B cell (primary cell): ENCODE measurements at regions not wholly inside any gene's neighbourhood (a gene's known extent, or its start where the extent isn't known, plus 50 kb on each side); places are given as distances from the start of the nearest gene placed in this dataset.

ENCODE experiments used
- ATAC-seq: fragments of 200-7000 bp; cut with Tn5 transposase; one replicate; pipeline ENCODE4 v1.10.0; 2021; ENCODE audit warnings: low read depth, mild to moderate bottlenecking, moderate number of reproducible peaks, moderate library complexity
- CTCF ChIA-PET: fragments of 350-600 bp; sonication (Branson Sonifier 250); formaldehyde crosslinking; loops from one replicate; lab custom pipeline; 2021; ENCODE audit warnings: antibody characterized with exemption, inconsistent platforms; lab: Charles Lee
- POLR2A ChIA-PET: fragments of 350-600 bp; sonication (Branson Sonifier 250); formaldehyde crosslinking; loops from one replicate; lab custom pipeline; 2021; ENCODE audit warnings: antibody characterized with exemption; lab: Charles Lee
- DNase-seq: peaks from one replicate; pipeline ENCODE4 v3.0.0; 2013
- H2AFZ ChIP-seq: 2 replicates; pipeline ENCODE4 v1.6.1; 2012; ENCODE audit warnings: mild to moderate bottlenecking, low read depth, low read length; ENCODE audit not compliant: insufficient read depth, poor library complexity, severe bottlenecking
- H3K27ac ChIP-seq, 2 donors: 1 replicate in 1 of 2; 2 replicates in 1 of 2; pipeline ENCODE4 v1.5.1; 2012 to 2013; ENCODE audit warnings: low read length in 2 of 2, mild to moderate bottlenecking in 2 of 2, moderate library complexity in 1 of 2
- H3K27me3 ChIP-seq, 4 experiments: fragments of 200-600 bp in 1 of 4; sonication (generic) in 1 of 4; replicated peaks in 1 of 4; 1 replicate in 2 of 4; 2 replicates in 2 of 4; pipeline versions ENCODE4 v1.6.1 to v1.7.0; 2013 to 2016; ENCODE audit warnings: low read length in 3 of 4, mild to moderate bottlenecking in 2 of 4, mixed read lengths in 1 of 4, moderate library complexity in 1 of 4; ENCODE audit not compliant: insufficient read depth in 4 of 4, control insufficient read depth in 3 of 4; ENCODE audit errors: control extremely low read depth in 1 of 4
- H3K36me3 ChIP-seq, 2 experiments: replicated peaks in 1 of 2; 1 replicate in 1 of 2; 2 replicates in 1 of 2; pipeline versions ENCODE4 v1.6.1 to v1.7.1; 2013; ENCODE audit warnings: low read length in 1 of 2; ENCODE audit not compliant: insufficient read depth in 2 of 2, control insufficient read depth in 1 of 2; ENCODE audit errors: control extremely low read depth in 1 of 2, extremely low read depth in 1 of 2
- H3K4me1 ChIP-seq, 2 donors: fragments of 200-600 bp in 1 of 2; sonication (generic) in 1 of 2; 1 replicate in 1 of 2; 2 replicates in 1 of 2; pipeline versions ENCODE4 v1.5.1 to v1.6.1; 2013 to 2017; ENCODE audit warnings: low read length in 2 of 2; ENCODE audit not compliant: control insufficient read depth in 2 of 2, insufficient read depth in 2 of 2
- H3K4me2 ChIP-seq: replicated peaks from 2 replicates; pipeline ENCODE3; 2012; ENCODE audit warnings: mild to moderate bottlenecking, low read depth, low read length; ENCODE audit not compliant: poor library complexity, severe bottlenecking
- H3K4me3 ChIP-seq, 5 experiments: fragments of 200-600 bp in 1 of 5; sonication (generic) in 1 of 5; 1 replicate in 3 of 5; 2 replicates in 2 of 5; pipeline versions ENCODE4 v1.5.1 to v1.7.0; 2011 to 2016; ENCODE audit warnings: low read length in 4 of 5, mild to moderate bottlenecking in 4 of 5, low read depth in 2 of 5, control low read depth in 1 of 5, moderate library complexity in 1 of 5; ENCODE audit not compliant: insufficient read depth in 1 of 5; ENCODE audit errors: control extremely low read depth in 1 of 5, extremely low read depth in 1 of 5
- H3K79me2 ChIP-seq: fragments of 200-600 bp; sonication (generic); one replicate; pipeline ENCODE4 v1.6.0; 2016; ENCODE audit warnings: low read length; ENCODE audit not compliant: control insufficient read depth, insufficient read depth
- H3K9ac ChIP-seq: fragments of 200-600 bp; sonication (generic); 2 replicates; pipeline ENCODE4 v1.6.1; 2017; ENCODE audit warnings: mild to moderate bottlenecking, low read length, moderate library complexity
- H3K9me3 ChIP-seq, 3 donors: one replicate each; pipeline versions ENCODE4 v1.6.1 to v1.7.1; 2013; ENCODE audit warnings: low read length in 2 of 3; ENCODE audit not compliant: control insufficient read depth in 2 of 3, insufficient read depth in 1 of 3; ENCODE audit errors: control extremely low read depth in 1 of 3
- H4K20me1 ChIP-seq: 2 replicates; pipeline ENCODE4 v1.6.0; 2012; ENCODE audit warnings: mild to moderate bottlenecking, low read length; ENCODE audit not compliant: insufficient read depth, control insufficient read depth, poor library complexity, severe bottlenecking
- H3K27ac Mint-ChIP-seq: one replicate; pipeline ENCODE4 v1.8.0; 2021; ENCODE audit warnings: mixed read lengths
- H3K27me3 Mint-ChIP-seq: one replicate; pipeline ENCODE4 v1.8.0; 2021; ENCODE audit warnings: mixed read lengths
- H3K4me1 Mint-ChIP-seq: one replicate; pipeline ENCODE4 v1.8.0; 2021; ENCODE audit warnings: mixed read lengths
- H3K4me3 Mint-ChIP-seq: one replicate; pipeline ENCODE4 v1.8.0; 2021; ENCODE audit warnings: mixed read lengths
- H3K9me3 Mint-ChIP-seq: one replicate; pipeline ENCODE4 v1.8.0; 2022; ENCODE audit warnings: mixed read lengths; ENCODE audit not compliant: insufficient read depth
- EZH2 ChIP-seq: IDR thresholded peaks from 2 replicates; pipeline ENCODE4 v1.6.1; 2012; ENCODE audit warnings: borderline replicate concordance, low read depth, mild to moderate bottlenecking, moderate library complexity, low read length; ENCODE audit not compliant: insufficient read depth, poor library complexity, severe bottlenecking
- WGBS: methylation state at CpG from one replicate; pipeline ENCODE4 v1.1.5; 2013; ENCODE audit warnings: missing lambda C conversion rate; ENCODE audit not compliant: insufficient coverage; 5-methylcytosine and 5-hydroxymethylcytosine counted together
- intact Hi-C: fragments of 100-400 bp; cut with micrococcal nuclease; formaldehyde crosslinking; loops from one replicate; pipeline ENCODE4 v1.10.0; 2022
- TF ChIP-seq, protein P1 (sequence below): fragments of 200-600 bp; IDR thresholded peaks from one replicate; pipeline ENCODE4 v1.8.0; 2022; ENCODE audit warnings: antibody characterized with exemption, mild to moderate bottlenecking

GRCh38 chr11:114764563-114764962 is 86.2 kb downstream of the NXPE2 start:
- H3K9me3 Mint-ChIP-seq, result peaks cover 1% of the 10 kb centered on the region
- no peak overlapping the region for H3K4me2 ChIP-seq
- no peak overlapping the region for H3K4me3 Mint-ChIP-seq
- H3K27ac Mint-ChIP-seq, result no peak overlapping the region
- WGBS, result no CpG with 5 or more reads among the region's 2 CpGs
- H2AFZ ChIP-seq, result no peak overlapping the region
- no peak overlapping the region for H3K27ac ChIP-seq
- no peaks in the 10 kb centered on the region for H4K20me1 ChIP-seq
- no peak overlapping the region for H3K4me3 ChIP-seq
- no peak for DNase-seq
- H3K27me3 Mint-ChIP-seq, result peaks cover 13% of the 10 kb centered on the region
- no peaks in the 10 kb centered on the region for H3K4me1 Mint-ChIP-seq
- H3K79me2 ChIP-seq, result no peaks in the 10 kb centered on the region
- TF ChIP-seq, protein P1, sequence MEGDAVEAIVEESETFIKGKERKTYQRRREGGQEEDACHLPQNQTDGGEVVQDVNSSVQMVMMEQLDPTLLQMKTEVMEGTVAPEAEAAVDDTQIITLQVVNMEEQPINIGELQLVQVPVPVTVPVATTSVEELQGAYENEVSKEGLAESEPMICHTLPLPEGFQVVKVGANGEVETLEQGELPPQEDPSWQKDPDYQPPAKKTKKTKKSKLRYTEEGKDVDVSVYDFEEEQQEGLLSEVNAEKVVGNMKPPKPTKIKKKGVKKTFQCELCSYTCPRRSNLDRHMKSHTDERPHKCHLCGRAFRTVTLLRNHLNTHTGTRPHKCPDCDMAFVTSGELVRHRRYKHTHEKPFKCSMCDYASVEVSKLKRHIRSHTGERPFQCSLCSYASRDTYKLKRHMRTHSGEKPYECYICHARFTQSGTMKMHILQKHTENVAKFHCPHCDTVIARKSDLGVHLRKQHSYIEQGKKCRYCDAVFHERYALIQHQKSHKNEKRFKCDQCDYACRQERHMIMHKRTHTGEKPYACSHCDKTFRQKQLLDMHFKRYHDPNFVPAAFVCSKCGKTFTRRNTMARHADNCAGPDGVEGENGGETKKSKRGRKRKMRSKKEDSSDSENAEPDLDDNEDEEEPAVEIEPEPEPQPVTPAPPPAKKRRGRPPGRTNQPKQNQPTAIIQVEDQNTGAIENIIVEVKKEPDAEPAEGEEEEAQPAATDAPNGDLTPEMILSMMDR, result no peak
- TF ChIP-seq EZH2, result no peak
- POLR2A ChIA-PET, result no interaction called here
- CTCF ChIA-PET, result no interaction called here
- intact Hi-C loops, result no loop called here
- ATAC-seq, result no peak
- H3K9me3 ChIP-seq, result peaks cover 0 to 1% (median 0%) of the 10 kb centered on the region in 3 donors
- no peak overlapping the region for H3K9ac ChIP-seq
- no peaks in the 10 kb centered on the region for H3K36me3 ChIP-seq
- no peaks in the 10 kb centered on the region for H3K4me1 ChIP-seq
- no peaks in the 10 kb centered on the region for H3K27me3 ChIP-seq

DNA sequence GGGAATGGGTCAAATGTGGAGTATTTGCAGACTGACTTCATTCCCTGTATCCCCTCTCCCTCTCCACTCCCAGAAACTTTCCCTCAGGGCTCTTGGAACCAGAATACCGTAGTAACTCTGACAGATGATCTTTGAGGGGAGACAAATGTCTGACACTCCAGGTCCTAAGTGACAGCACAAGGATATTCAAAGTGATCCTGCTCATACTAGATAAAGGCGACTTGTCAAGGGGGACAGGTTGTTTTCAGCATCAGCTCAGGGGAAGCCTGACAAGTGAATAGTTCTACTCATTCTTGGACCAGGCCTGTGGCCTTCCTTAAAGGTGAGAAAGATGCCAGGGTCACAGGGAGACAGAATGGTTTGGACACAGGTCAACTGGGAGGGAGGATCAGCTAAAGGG is 92.8 kb downstream of the NXPE2 start:
- POLR2A ChIA-PET, result no interaction called here
- H3K9me3 ChIP-seq, result peaks cover 0 to 3% (median 1%) of the 10 kb centered on the region in 3 donors
- H2AFZ ChIP-seq, result no peak overlapping the region
- no peaks in the 10 kb centered on the region for H4K20me1 ChIP-seq
- DNase-seq, result no peak
- H3K4me1 Mint-ChIP-seq, result no peaks in the 10 kb centered on the region
- H3K4me3 ChIP-seq, result no peak overlapping the region
- no peak overlapping the region for H3K9ac ChIP-seq
- CTCF ChIA-PET, result no interaction called here
- peaks cover 2% of the 10 kb centered on the region for H3K9me3 Mint-ChIP-seq
- TF ChIP-seq, protein P1, result no peak
- H3K79me2 ChIP-seq, result no peaks in the 10 kb centered on the region
- H3K27ac ChIP-seq, result no peak overlapping the region
- no peak overlapping the region for H3K4me2 ChIP-seq
- no peak for ATAC-seq
- H3K4me1 ChIP-seq, result no peaks in the 10 kb centered on the region
- H3K27me3 Mint-ChIP-seq, result peaks cover 19% of the 10 kb centered on the region
- intact Hi-C loops, result no loop called here
- H3K4me3 Mint-ChIP-seq, result no peak overlapping the region
- H3K27me3 ChIP-seq, result no peaks in the 10 kb centered on the region
- no peak overlapping the region for H3K27ac Mint-ChIP-seq
- H3K36me3 ChIP-seq, result no peaks in the 10 kb centered on the region
- 83% methylated on average over 1 of the region's 2 CpGs for WGBS
